Karpas-422 (cell line): ENCODE measurements at regions not wholly inside any gene's neighbourhood (a gene's known extent, or its start where the extent isn't known, plus 50 kb on each side); places are given as distances from the start of the nearest gene placed in this dataset.

ENCODE experiments used
- DNase-seq: peaks from one replicate; pipeline ENCODE4 v3.0.0-alpha.2; 2015
- H2AFZ ChIP-seq: fragments of 200-600 bp; sonication (generic); 2 replicates; pipeline ENCODE4 v1.6.1; 2014; ENCODE audit warnings: antibody characterized with exemption, low read length, mixed read lengths
- H3K27ac ChIP-seq: fragments of 200-600 bp; sonication (generic); 2 replicates; pipeline ENCODE4 v1.5.1; 2014; ENCODE audit warnings: mild to moderate bottlenecking, low read length, moderate library complexity
- H3K27me3 ChIP-seq: fragments of 200-600 bp; sonication (generic); 2 replicates; pipeline ENCODE4 v1.6.1; 2014; ENCODE audit warnings: low read length, mixed read lengths
- H3K36me3 ChIP-seq: fragments of 200-600 bp; sonication (generic); 2 replicates; pipeline ENCODE4 v1.6.1; 2014; ENCODE audit warnings: low read length, mixed read lengths; ENCODE audit not compliant: insufficient read depth
- H3K4me1 ChIP-seq: fragments of 200-600 bp; sonication (generic); 2 replicates; pipeline ENCODE4 v1.6.1; 2014; ENCODE audit warnings: mild to moderate bottlenecking, low read length, mixed read lengths
- H3K4me2 ChIP-seq: fragments of 200-600 bp; sonication (generic); 2 replicates; pipeline ENCODE4 v1.6.1; 2014; ENCODE audit warnings: low read length, low read depth, mild to moderate bottlenecking; ENCODE audit not compliant: poor library complexity, severe bottlenecking
- H3K4me3 ChIP-seq: fragments of 200-600 bp; sonication (generic); 2 replicates; pipeline ENCODE4 v1.5.1; 2014; ENCODE audit warnings: mild to moderate bottlenecking, antibody characterized with exemption, low read length, mixed read lengths
- H3K79me2 ChIP-seq: fragments of 200-600 bp; sonication (generic); 2 replicates; pipeline ENCODE4 v1.6.1; 2014; ENCODE audit warnings: mild to moderate bottlenecking, low read length, mixed read lengths
- H3K9ac ChIP-seq: fragments of 200-600 bp; sonication (generic); 2 replicates; pipeline ENCODE4 v1.6.0; 2014; ENCODE audit warnings: low read length
- H3K9me2 ChIP-seq: fragments of 200-600 bp; sonication (generic), shearing (Covaris generic); replicated peaks from 2 replicates; pipeline ENCODE4 v1.6.0; 2014; ENCODE audit warnings: mild to moderate bottlenecking, low read length, moderate library complexity; ENCODE audit not compliant: insufficient read depth
- H3K9me3 ChIP-seq: fragments of 300-700, 200-600 bp; sonication (generic); 2 replicates; pipeline ENCODE4 v1.6.1; 2014; ENCODE audit warnings: low read length, mixed read lengths
- H4K20me1 ChIP-seq: fragments of 200-600 bp; sonication (generic); 2 replicates; pipeline ENCODE4 v1.6.1; 2014; ENCODE audit warnings: mild to moderate bottlenecking, antibody characterized with exemption, low read length, low read depth; ENCODE audit not compliant: insufficient read depth

- DNase-seq: peak; percentile 49
- H4K20me1 ChIP-seq: no peaks in the 10 kb centered on the region
- H3K4me2 ChIP-seq: no peak overlapping the region
- no peak overlapping the region for H2AFZ ChIP-seq
- no peak overlapping the region for H3K27ac ChIP-seq
- no peaks in the 10 kb centered on the region for H3K9me3 ChIP-seq
- no peaks in the 10 kb centered on the region for H3K9me2 ChIP-seq
- 0 out of 2 replicates have a peak, but pooled peaks cover 3% of the 10 kb centered on the region for H3K4me1 ChIP-seq
- no peaks in the 10 kb centered on the region for H3K36me3 ChIP-seq
- no peaks in the 10 kb centered on the region for H3K79me2 ChIP-seq
- no peaks in the 10 kb centered on the region for H3K27me3 ChIP-seq
- H3K4me3 ChIP-seq: no peak overlapping the region
- H3K9ac ChIP-seq: no peak overlapping the region
Observed at GRCh38 chr7:68529221-68529620, 1069.1 kb upstream of the AUTS2 start.

- Histone ChIP-seq H2AFZ (no peak overlapping the region), H3K27ac (no peak overlapping the region), H4K20me1 (no peaks in the 10 kb centered on the region), H3K27me3 (no peaks in the 10 kb centered on the region), H3K4me2 (no peak overlapping the region), H3K4me3 (no peak overlapping the region), H3K9ac (no peak overlapping the region), H3K4me1 (no peaks in the 10 kb centered on the region; the same call in 1 of the 2 replicates), H3K79me2 (no peaks in the 10 kb centered on the region), H3K36me3 (no peaks in the 10 kb centered on the region), H3K9me3 (no peaks in the 10 kb centered on the region), H3K9me2 (no peaks in the 10 kb centered on the region)
- no peak for DNase-seq
Observed at GRCh38 chr7:68535266-68535665, 1063.0 kb upstream of the AUTS2 start.

GRCh38 chr7:68537051-68537773 is 1061.1 kb upstream of the AUTS2 start:
- Histone ChIP-seq H3K27me3 (no peaks in the 10 kb centered on the region), H4K20me1 (no peaks in the 10 kb centered on the region), H3K9me3 (no peaks in the 10 kb centered on the region), H2AFZ (no peak overlapping the region), H3K4me2 (no peak overlapping the region), H3K9ac (no peak overlapping the region), H3K4me1 (no peaks in the 10 kb centered on the region; the same call in 1 of the 2 replicates), H3K4me3 (no peak overlapping the region), H3K27ac (no peak overlapping the region), H3K79me2 (no peaks in the 10 kb centered on the region), H3K36me3 (no peaks in the 10 kb centered on the region), H3K9me2 (no peaks in the 10 kb centered on the region)
- no peak for DNase-seq

- no peak overlapping the region for H3K27ac ChIP-seq
- no peak overlapping the region for H2AFZ ChIP-seq
- no peaks in the 10 kb centered on the region for H3K27me3 ChIP-seq
- H3K4me3 ChIP-seq: no peak overlapping the region
- H3K9me2 ChIP-seq: no peaks in the 10 kb centered on the region
- no peaks in the 10 kb centered on the region for H3K36me3 ChIP-seq
- H4K20me1 ChIP-seq: no peaks in the 10 kb centered on the region
- no peak overlapping the region for H3K9ac ChIP-seq
- H3K4me2 ChIP-seq: no peak overlapping the region
- H3K4me1 ChIP-seq: no peaks in the 10 kb centered on the region; the same call in 1 of the 2 replicates
- DNase-seq: no peak
- no peaks in the 10 kb centered on the region for H3K79me2 ChIP-seq
- no peaks in the 10 kb centered on the region for H3K9me3 ChIP-seq
Observed at GRCh38 chr7:68537774-68538071, 1060.6 kb upstream of the AUTS2 start.

GRCh38 chr7:68542831-68543230 is 1055.4 kb upstream of the AUTS2 start:
- no peak overlapping the region for H3K4me3 ChIP-seq
- no peaks in the 10 kb centered on the region for H4K20me1 ChIP-seq
- H3K9me3 ChIP-seq: no peaks in the 10 kb centered on the region
- no peak overlapping the region for H2AFZ ChIP-seq
- no peaks in the 10 kb centered on the region for H3K79me2 ChIP-seq
- no peaks in the 10 kb centered on the region for H3K4me1 ChIP-seq
- no peak for DNase-seq
- no peak overlapping the region for H3K4me2 ChIP-seq
- no peak overlapping the region for H3K27ac ChIP-seq
- no peak overlapping the region for H3K9ac ChIP-seq
- H3K36me3 ChIP-seq: no peaks in the 10 kb centered on the region
- H3K27me3 ChIP-seq: no peaks in the 10 kb centered on the region
- no peaks in the 10 kb centered on the region for H3K9me2 ChIP-seq

DNA sequence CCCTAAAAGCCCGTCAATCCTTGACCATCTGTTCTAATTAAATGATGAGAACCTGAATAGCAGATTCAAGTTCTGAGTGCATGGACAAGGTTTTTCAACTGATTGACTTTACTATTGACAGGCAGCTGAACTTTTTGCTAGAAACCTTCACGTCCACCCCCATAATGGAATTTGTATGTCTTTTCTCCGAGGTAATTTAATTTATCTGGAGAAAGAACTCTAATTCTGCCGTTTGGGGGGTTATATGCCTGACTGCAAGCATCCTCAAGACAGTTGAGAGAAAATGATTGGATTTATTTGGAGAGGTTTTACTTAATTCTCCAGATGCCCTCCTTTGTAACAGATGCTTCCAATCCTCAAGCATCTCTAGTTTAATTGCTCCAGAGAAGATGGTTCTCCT is 1053.4 kb upstream of the AUTS2 start:
- Histone ChIP-seq H4K20me1 (no peaks in the 10 kb centered on the region), H3K27ac (no peak overlapping the region), H3K36me3 (no peaks in the 10 kb centered on the region), H3K9me3 (no peaks in the 10 kb centered on the region), H3K27me3 (no peaks in the 10 kb centered on the region), H2AFZ (no peak overlapping the region), H3K4me3 (no peak overlapping the region), H3K4me1 (no peaks in the 10 kb centered on the region), H3K9ac (no peak overlapping the region), H3K9me2 (no peaks in the 10 kb centered on the region), H3K79me2 (no peaks in the 10 kb centered on the region), H3K4me2 (no peak overlapping the region)
- DNase-seq: no peak

GRCh38 chr7:68547181-68547580 is 1051.1 kb upstream of the AUTS2 start:
- Histone ChIP-seq H3K27ac (no peak overlapping the region), H3K27me3 (no peaks in the 10 kb centered on the region), H3K4me2 (no peak overlapping the region), H3K79me2 (no peaks in the 10 kb centered on the region), H3K9ac (no peak overlapping the region), H3K4me3 (no peak overlapping the region), H2AFZ (no peak overlapping the region), H3K9me2 (no peaks in the 10 kb centered on the region), H3K9me3 (no peaks in the 10 kb centered on the region), H3K4me1 (no peaks in the 10 kb centered on the region), H3K36me3 (no peaks in the 10 kb centered on the region), H4K20me1 (no peaks in the 10 kb centered on the region)
- DNase-seq: no peak

DNA sequence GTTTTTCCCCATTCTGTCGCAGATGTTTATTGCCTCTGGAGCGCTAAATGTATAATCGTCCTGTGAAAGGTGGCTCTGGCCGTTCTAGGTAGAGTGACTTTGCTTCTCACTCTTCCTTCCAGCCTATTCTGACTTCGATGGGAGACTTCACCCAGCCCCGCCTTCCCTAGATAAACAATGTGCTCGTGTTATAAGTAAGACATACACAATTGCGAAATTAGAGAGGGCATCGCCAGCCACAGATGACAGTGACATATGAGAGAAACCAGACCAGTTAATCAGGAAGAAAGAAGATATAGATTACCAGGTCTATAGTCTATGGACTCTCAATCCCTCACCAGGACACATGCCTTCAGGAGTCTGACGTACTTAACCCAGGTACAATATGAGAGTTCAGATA is 1050.5 kb upstream of the AUTS2 start:
- no peak for DNase-seq
- H3K9me3 ChIP-seq: no peaks in the 10 kb centered on the region
- no peak overlapping the region for H3K9ac ChIP-seq
- no peaks in the 10 kb centered on the region for H3K27me3 ChIP-seq
- no peaks in the 10 kb centered on the region for H3K9me2 ChIP-seq
- H3K4me3 ChIP-seq: no peak overlapping the region
- H2AFZ ChIP-seq: no peak overlapping the region
- no peak overlapping the region for H3K27ac ChIP-seq
- no peaks in the 10 kb centered on the region for H4K20me1 ChIP-seq
- H3K4me2 ChIP-seq: no peak overlapping the region
- H3K4me1 ChIP-seq: no peaks in the 10 kb centered on the region
- no peaks in the 10 kb centered on the region for H3K79me2 ChIP-seq
- no peaks in the 10 kb centered on the region for H3K36me3 ChIP-seq

DNA sequence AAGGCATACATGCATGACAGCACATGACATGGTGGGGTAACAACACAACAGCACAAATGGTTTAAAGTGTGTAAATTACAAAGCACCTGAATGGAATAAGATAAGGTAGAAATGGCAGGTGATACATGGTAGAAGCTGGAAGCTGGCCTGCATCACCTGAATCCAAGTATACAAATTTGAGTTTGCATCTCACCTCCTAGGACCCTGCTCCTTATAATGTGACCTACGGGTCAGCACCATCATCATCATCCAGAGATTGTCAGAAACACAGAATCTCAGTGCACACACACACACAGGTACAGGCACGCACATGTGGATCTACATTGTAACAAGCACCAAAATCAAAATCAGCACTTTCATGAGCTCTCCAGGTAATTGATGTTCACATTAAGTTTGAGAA is 1048.2 kb upstream of the AUTS2 start:
- H3K9me3 ChIP-seq: no peaks in the 10 kb centered on the region
- H3K9ac ChIP-seq: no peak overlapping the region
- DNase-seq: no peak
- no peak overlapping the region for H3K4me2 ChIP-seq
- H3K79me2 ChIP-seq: no peaks in the 10 kb centered on the region
- no peak overlapping the region for H3K4me3 ChIP-seq
- no peaks in the 10 kb centered on the region for H3K36me3 ChIP-seq
- H3K27me3 ChIP-seq: no peaks in the 10 kb centered on the region
- no peak overlapping the region for H3K27ac ChIP-seq
- no peak overlapping the region for H2AFZ ChIP-seq
- H4K20me1 ChIP-seq: no peaks in the 10 kb centered on the region
- H3K9me2 ChIP-seq: no peaks in the 10 kb centered on the region
- no peaks in the 10 kb centered on the region for H3K4me1 ChIP-seq
